Loucy (cell line): ENCODE measurements at regions not wholly inside any gene's neighbourhood (a gene's known extent, or its start where the extent isn't known, plus 50 kb on each side); places are given as distances from the start of the nearest gene placed in this dataset.

ENCODE experiments used
- EZH2phosphoT487 ChIP-seq: fragments of 200-600 bp; IDR thresholded peaks from 2 replicates; pipeline ENCODE4 v1.6.1; 2018; ENCODE audit warnings: antibody characterized with exemption, mild to moderate bottlenecking, moderate library complexity, borderline replicate concordance
- TF ChIP-seq, protein P1 (sequence below): fragments of 200-600 bp; sonication (generic); conservative IDR thresholded peaks from 2 replicates; pipeline ENCODE4 v1.5.1; 2014; ENCODE audit warnings: mild to moderate bottlenecking, antibody characterized with exemption, low read length

- TF ChIP-seq, protein P1, sequence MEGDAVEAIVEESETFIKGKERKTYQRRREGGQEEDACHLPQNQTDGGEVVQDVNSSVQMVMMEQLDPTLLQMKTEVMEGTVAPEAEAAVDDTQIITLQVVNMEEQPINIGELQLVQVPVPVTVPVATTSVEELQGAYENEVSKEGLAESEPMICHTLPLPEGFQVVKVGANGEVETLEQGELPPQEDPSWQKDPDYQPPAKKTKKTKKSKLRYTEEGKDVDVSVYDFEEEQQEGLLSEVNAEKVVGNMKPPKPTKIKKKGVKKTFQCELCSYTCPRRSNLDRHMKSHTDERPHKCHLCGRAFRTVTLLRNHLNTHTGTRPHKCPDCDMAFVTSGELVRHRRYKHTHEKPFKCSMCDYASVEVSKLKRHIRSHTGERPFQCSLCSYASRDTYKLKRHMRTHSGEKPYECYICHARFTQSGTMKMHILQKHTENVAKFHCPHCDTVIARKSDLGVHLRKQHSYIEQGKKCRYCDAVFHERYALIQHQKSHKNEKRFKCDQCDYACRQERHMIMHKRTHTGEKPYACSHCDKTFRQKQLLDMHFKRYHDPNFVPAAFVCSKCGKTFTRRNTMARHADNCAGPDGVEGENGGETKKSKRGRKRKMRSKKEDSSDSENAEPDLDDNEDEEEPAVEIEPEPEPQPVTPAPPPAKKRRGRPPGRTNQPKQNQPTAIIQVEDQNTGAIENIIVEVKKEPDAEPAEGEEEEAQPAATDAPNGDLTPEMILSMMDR, result no peak
- no peak for TF ChIP-seq EZH2phosphoT487
These were observed 382.1 kb downstream of the TMEM121 start for GRCh38 chr14:105908481-105908911.
